Neural cell (in vitro differentiated cells): ENCODE measurements at regions not wholly inside any gene's neighbourhood (a gene's known extent, or its start where the extent isn't known, plus 50 kb on each side); places are given as distances from the start of the nearest gene placed in this dataset.

Experiments used
- H2AFZ ChIP-seq: fragments of 200-600, 300-800 bp; sonication (generic), shearing (Covaris generic); 2 replicates; pipeline ENCODE4 v1.6.0; 2014; ENCODE audit warnings: low read depth, mild to moderate bottlenecking, antibody characterized with exemption, low read length, moderate library complexity
- H3F3A ChIP-seq: fragments of 200-600 bp; shearing (Covaris generic); 2 replicates; pipeline ENCODE4 v1.6.1; 2016; ENCODE audit warnings: mild to moderate bottlenecking, moderate library complexity, mixed read lengths, antibody characterized with exemption, low read length; ENCODE audit not compliant: insufficient read depth, poor library complexity, severe bottlenecking
- H3K27ac ChIP-seq: fragments of 200-600, 300-800 bp; sonication (generic), shearing (Covaris generic); 2 replicates; pipeline ENCODE4 v1.5.1; 2014; ENCODE audit warnings: mild to moderate bottlenecking, low read length, moderate library complexity
- H3K27me3 ChIP-seq: fragments of 300-800, 200-600 bp; sonication (generic), shearing (Covaris generic); 2 replicates; pipeline ENCODE4 v1.6.0; 2014; ENCODE audit warnings: mild to moderate bottlenecking, low read depth, low read length, moderate library complexity; ENCODE audit not compliant: insufficient read depth
- H3K36me3 ChIP-seq: fragments of 300-800, 200-600 bp; sonication (generic), shearing (Covaris generic); 2 replicates; pipeline ENCODE4 v1.5.1; 2014; ENCODE audit warnings: mild to moderate bottlenecking, antibody characterized with exemption, low read length, moderate library complexity; ENCODE audit not compliant: insufficient read depth
- H3K4me2 ChIP-seq: fragments of 300-800, 200-600 bp; sonication (generic), shearing (Covaris generic); 2 replicates; pipeline ENCODE4 v1.6.0; 2014; ENCODE audit warnings: mild to moderate bottlenecking, low read length
- H3K4me3 ChIP-seq: fragments of 300-800, 200-600 bp; sonication (generic), shearing (Covaris generic); 2 replicates; pipeline ENCODE4 v1.5.1; 2014; ENCODE audit warnings: mild to moderate bottlenecking, low read length, moderate library complexity
- H3K79me2 ChIP-seq: fragments of 200-600 bp; shearing (Covaris generic); replicated peaks from 2 replicates; pipeline ENCODE4 v1.6.0; 2014; ENCODE audit warnings: mild to moderate bottlenecking, low read length, moderate library complexity; ENCODE audit not compliant: insufficient read depth
- H3K9ac ChIP-seq: fragments of 300-800, 200-600 bp; sonication (generic), shearing (Covaris generic); 2 replicates; pipeline ENCODE4 v1.6.1; 2016; ENCODE audit warnings: mild to moderate bottlenecking, low read length, mixed read lengths
- H3K9me2 ChIP-seq: fragments of 200-600 bp; shearing (Covaris generic); 2 replicates; pipeline ENCODE4 v1.6.1; 2016; ENCODE audit warnings: mild to moderate bottlenecking, low read length, mixed read lengths; ENCODE audit not compliant: insufficient read depth
- H3K9me3 ChIP-seq: fragments of 200-600, 300-800 bp; sonication (generic), shearing (Covaris generic); 2 replicates; pipeline ENCODE4 v1.6.1; 2016; ENCODE audit warnings: mild to moderate bottlenecking, mixed run types, low read length, moderate library complexity, mixed read lengths
- H4K20me1 ChIP-seq: fragments of 200-600 bp; shearing (Covaris generic); 2 replicates; pipeline ENCODE4 v1.6.1; 2016; ENCODE audit warnings: mild to moderate bottlenecking, mixed run types; ENCODE audit not compliant: insufficient read depth
- CTCF ChIP-seq: fragments of 450-650 bp; IDR thresholded peaks from 2 replicates; pipeline ENCODE4 v1.5.1; 2014; ENCODE audit warnings: antibody characterized with exemption, mild to moderate bottlenecking, moderate library complexity; ENCODE audit not compliant: poor library complexity, severe bottlenecking
- EP300 ChIP-seq: fragments of 450-650 bp; conservative IDR thresholded peaks from 2 replicates; pipeline ENCODE4 v1.6.1; 2014; ENCODE audit warnings: antibody characterized with exemption, mild to moderate bottlenecking, moderate library complexity; ENCODE audit not compliant: poor library complexity, severe bottlenecking
- EZH2 ChIP-seq: fragments of 200-600, 300-800 bp; shearing (Covaris generic), sonication (generic); IDR thresholded peaks from 2 replicates; pipeline ENCODE4 v1.6.1; 2014; ENCODE audit warnings: antibody characterized with exemption, low read length, borderline replicate concordance, mild to moderate bottlenecking; ENCODE audit not compliant: insufficient read depth, poor library complexity, severe bottlenecking
- MXI1 ChIP-seq: fragments of 450-650 bp; conservative IDR thresholded peaks from 2 replicates; pipeline ENCODE4 v1.6.1; 2014; ENCODE audit warnings: antibody characterized with exemption, mild to moderate bottlenecking; ENCODE audit not compliant: poor library complexity, severe bottlenecking
- POLR2AphosphoS5 ChIP-seq: IDR thresholded peaks from 2 replicates; pipeline ENCODE4 v1.6.1; 2012
- RAD21 ChIP-seq: fragments of 450-650 bp; conservative IDR thresholded peaks from 2 replicates; pipeline ENCODE4 v1.6.1; 2014; ENCODE audit warnings: antibody characterized with exemption, mild to moderate bottlenecking, moderate library complexity
- REST ChIP-seq: IDR thresholded peaks from 2 replicates; pipeline ENCODE4 v1.6.1; 2012; ENCODE audit warnings: borderline replicate concordance
- SMC3 ChIP-seq: fragments of 450-650 bp; conservative IDR thresholded peaks from 2 replicates; pipeline ENCODE4 v1.6.1; 2014; ENCODE audit warnings: antibody characterized with exemption, mild to moderate bottlenecking, moderate library complexity; ENCODE audit not compliant: poor library complexity
- TAF1 ChIP-seq: IDR thresholded peaks from 2 replicates; pipeline ENCODE4 v1.6.1; 2012; ENCODE audit warnings: low read depth

- no peak overlapping the region for H2AFZ ChIP-seq
Measured at GRCh38 chr10:105770524-105771212, 1129.6 kb downstream of the SORCS3 start.

More at GRCh38 chr10:105770524-105771212, 1129.6 kb downstream of the SORCS3 start:
- Histone ChIP-seq H3K4me3 (no peak overlapping the region), H3K27ac (no peak overlapping the region), H3K36me3 (no peaks in the 10 kb centered on the region), H3K79me2 (no peaks in the 10 kb centered on the region), H3K4me2 (no peak overlapping the region), H3K9ac (no peak overlapping the region), H3K9me2 (no peaks in the 10 kb centered on the region), H3F3A (no peaks in the 10 kb centered on the region), H3K9me3 (no peaks in the 10 kb centered on the region), H3K27me3 (no peaks in the 10 kb centered on the region), H4K20me1 (no peaks in the 10 kb centered on the region)
- TF ChIP-seq TAF1 (no peak), SMC3 (no peak), EP300 (no peak), RAD21 (no peak), EZH2 (no peak), CTCF (no peak), REST (no peak), MXI1 (no peak), POLR2AphosphoS5 (no peak)
